ENCODE measurements at regions not wholly inside any gene's neighbourhood (a gene's known extent, or its start where the extent isn't known, plus 50 kb on each side); places are given as distances from the start of the nearest gene placed in this dataset.

DNA sequence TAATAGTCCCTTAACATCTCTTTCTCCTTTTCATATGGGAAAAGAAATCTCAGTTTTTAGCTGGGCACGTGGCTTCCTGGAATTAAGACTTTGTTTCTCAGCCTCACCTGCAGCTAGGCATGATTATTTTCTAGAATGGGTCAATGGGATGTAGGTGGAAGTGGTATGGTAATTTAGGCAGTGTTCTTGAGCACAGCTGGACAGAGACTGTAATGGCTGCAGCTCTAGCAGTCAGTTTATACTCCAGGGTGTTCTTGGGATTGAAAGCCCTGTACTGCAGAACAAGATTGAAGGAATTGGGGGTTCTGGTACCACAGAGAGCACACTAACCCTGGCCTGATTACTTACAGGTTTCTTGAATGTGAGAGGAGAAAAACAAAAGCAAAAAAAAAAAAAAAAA is 455.9 kb upstream of the ZNF608 start:
- DNase-seq (ENCODE audit: low spot score), result no peak

DNA sequence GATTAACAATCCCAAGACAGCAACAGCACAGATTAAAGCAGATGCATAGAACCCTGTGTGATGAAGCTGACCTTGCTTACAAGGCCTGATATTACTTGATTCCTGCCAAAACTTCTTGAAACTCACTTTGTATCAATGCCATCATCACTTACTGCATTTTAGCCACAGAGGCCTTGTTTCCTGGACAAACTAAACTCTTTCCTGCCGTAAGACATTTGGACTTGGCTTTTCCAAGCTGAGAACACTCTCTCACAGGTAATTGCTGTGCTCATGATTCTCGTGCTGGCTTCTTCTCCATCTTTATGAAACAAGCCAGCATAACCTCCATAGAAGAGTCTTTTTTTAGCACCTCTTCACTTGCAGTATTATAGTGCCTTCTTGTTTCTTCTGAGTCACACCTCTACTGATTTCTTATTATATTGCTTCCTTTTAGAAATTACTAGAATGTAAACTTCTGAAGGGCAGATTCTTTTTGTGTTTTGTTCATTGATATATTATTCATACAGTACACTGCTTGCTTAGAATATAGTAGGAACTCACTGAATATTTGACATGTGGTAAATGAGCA is 456.5 kb upstream of the ZNF608 start:
- no peak for DNase-seq (ENCODE audit: low spot score)

DNA sequence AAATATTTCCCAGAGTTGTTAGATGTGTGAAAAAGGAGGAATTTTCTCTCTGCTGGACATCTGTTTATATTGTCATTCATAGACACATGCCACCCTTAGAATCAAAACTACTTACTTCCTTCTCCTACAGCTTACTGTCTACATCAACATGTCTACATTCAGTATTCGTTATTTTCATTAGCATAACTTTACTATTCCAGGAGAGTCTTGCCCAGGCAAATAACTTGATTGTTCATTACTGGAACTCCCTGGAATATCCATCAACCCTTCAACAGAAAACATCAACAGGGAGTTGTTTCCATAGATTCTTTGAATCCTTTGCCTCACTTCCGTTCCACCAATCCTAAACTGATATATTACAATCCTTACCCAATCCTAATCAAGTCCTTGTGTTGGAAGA is 457.5 kb upstream of the ZNF608 start:
- no peak for DNase-seq (ENCODE audit: low spot score)

DNA sequence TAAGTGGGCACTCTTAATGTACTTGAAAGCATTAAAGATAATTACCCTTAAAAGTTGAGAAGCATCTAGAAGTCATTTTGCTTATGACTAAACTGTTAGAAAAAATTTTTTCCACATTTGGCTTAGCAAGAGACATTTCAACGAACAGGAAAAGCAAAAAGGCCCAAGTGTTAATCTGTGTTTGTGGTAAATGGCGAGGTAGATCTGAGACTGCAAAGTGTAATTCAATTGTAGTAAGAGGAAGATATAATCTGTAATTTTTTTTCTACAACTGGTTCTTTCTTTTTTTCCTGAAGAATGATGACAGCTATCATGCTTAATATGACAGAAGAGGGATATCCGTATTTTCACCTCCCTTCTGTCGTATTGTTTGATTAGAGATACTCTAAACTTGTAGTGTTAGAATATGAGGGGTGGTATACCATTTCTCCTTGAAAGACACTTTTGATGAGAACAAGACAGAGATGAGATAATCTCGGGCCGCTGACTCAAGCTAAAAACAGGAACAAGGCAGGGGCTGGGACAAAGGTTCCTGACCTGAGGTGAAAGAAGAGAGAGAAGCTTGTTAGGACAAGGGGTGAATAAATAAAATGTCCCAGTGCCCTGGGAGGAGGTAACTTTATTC is 459.3 kb upstream of the ZNF608 start:
- no peak for DNase-seq (ENCODE audit: low spot score)

DNA sequence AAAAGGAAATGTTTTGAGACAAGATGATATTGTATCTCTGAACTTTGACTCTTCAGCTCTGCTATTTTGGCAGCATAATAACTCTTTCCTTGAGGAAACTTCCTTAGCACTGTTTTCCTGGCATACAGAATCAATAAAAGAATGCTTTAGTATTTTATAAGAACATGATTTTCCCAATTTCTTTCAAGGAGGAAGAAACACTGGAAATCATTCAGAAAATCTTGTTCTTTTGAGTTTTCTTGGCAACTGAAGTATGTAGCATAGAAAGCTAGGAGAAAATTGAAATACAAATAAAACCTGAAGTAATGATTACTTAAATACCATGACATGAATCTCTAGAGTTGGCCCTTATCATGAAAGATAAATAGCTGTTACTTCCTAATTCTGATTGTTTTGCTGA is 461.4 kb upstream of the ZNF608 start:
- no peak for DNase-seq (ENCODE audit: low spot score)

DNA sequence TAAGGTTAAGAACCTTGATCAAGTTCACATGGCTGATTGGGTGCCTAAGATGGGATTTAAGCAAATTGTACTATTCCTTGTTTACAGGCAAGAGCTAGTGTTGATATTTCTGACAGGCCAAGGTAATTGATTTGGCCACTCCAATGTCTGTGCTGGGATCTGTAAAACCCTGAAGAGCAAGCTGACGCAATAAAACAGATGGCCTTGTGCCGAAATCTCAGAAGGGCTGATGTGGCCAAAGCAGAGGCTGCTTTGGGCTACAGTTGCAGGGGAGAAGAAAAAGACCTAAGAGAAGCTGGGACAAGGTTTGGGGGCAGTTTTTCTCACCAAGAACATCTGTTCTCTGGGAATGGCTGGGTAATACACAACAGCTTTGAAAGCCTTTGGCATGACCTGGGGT is 463.2 kb upstream of the ZNF608 start:
- DNase-seq (ENCODE audit: low spot score), result no peak

DNA sequence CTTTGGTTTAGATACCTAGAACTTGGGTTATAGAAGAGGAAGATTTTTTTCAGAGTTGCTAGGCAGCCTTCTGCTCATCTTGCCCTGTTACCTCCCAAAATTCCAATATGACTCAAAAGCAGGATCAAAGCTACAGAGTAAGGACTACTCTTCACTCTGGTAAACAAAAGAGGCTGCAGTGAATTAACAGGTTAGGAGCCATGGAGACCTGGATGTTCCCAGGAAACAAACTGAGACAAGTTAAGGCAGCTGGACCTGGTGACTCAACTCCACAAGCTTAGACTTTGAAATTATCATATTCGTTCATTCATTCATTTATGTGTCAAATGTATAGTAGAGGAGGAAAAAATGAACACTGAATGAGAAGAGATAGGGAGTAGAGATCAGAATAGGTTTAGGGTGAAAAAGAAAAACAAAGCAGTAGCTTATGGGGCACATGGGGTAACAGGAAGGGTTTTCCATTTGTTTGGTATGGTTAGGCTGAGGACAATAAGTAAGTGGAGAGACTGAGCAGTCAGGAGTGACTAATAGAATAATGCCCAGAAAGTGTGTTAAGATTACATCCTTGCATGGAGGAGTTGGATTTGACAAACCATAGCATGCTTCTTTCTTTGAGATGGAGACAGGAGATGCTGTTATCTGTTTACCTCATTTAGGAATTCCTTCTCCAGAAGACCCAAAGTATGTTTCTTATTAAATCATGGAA is 464.0 kb upstream of the ZNF608 start:
- no peak for DNase-seq (ENCODE audit: low spot score)

DNA sequence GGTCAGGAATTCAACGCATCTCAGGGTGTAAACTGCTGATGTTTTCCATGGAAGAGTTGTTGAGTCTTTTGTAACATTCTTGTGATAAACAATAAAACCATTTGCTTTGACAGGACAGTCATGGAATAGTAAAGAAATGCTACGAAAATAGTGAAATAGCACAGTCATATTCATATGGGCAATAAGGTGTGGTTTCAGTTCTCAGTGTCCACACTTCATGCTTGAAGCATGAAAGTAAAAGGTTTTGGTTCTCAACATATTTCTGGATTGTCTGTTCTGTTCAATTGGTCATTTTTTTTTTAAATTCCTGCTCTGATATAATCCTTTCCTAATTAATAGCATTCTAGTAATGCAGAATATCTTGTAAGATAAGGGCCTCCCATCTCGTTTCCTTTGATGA is 467.6 kb upstream of the ZNF608 start:
- no peak for DNase-seq (ENCODE audit: low spot score)

DNA sequence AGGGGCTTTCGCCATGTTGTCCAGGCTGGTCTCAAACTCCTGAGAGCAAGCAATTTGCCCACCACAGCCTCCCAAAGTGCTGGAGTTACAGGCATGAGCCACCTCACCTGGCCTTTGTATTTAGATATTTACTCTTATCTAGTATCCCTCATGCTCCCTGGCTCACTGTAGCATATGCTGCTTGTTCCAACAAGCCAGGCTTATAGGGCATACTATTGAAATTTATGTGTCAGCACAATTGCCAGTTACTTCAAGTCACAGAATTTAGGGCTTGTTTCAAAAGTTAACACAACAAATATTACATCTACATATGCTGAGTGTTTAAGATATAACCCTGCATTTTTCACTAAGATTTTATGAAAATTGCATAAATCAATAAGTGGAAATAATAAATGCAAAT is 469.2 kb upstream of the ZNF608 start:
- DNase-seq (ENCODE audit: low spot score), result no peak

DNA sequence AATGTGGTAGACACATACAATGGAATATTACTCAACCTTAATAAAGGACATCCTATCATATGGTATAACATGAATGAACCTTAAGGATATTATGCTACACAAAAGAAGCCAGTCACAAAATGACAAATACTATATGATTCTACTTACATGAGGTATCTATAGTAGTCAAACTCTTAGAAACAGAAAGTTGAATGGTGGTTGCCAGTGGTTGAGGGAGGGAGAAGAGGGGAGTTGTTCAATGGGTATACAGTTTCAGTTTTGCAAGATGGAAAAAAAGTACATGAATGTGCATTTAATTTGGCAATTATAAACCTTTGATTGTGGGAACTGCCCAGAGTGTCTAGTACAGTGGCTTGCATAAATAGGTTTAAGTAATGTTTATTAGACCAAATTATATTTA is 473.3 kb upstream of the ZNF608 start:
- no peak for DNase-seq (ENCODE audit: low spot score)

DNA sequence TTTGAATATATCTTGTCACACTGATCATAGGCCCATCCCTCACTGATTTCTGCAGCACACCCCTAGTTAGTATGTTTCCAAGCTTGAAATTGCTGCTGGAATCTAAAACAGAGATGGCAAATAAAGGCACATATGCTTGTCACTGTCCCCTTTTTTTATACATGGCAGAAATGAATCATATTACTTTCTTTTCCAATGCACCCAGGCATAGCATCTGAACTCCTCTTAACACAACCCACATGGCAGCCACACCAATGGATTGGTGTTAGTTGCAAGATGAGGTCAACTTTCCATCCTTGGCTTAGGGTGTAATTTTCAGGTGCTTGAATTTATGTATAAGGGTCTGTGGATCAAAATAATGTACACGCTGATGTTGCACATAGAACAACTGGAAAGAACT is 473.8 kb upstream of the ZNF608 start:
- DNase-seq (ENCODE audit: low spot score), result no peak

DNA sequence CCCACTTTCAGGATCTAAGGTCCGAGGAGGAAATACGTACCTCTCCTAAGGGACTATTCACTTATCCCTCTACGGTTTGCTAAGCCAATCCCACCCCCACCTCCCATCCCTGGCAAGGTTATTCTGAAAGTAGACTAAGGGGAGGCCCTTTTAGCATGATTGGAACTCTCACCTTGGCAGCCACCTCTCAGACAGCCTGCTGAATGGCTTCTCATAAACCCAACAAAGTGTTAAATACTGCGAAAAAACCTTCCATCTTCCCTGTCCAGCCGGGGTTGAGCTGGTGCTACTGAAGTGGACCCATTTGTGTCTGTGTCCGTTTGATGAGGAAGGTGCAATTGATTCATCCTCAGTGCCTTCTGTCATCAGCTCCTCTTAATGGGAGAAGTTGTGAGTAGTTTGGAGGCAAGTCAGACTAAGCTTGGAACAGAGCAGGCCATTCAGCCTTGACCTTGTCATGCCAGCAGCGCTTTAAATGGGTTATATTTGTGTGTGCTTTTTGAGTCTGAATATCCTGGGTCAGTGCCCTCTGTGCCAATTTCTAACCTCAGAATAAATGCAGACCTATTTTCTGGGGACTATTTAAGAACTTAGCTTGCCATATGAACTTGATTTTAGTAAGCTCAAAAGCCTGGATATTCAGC is 476.3 kb upstream of the ZNF608 start:
- no peak for DNase-seq (ENCODE audit: low spot score)

DNA sequence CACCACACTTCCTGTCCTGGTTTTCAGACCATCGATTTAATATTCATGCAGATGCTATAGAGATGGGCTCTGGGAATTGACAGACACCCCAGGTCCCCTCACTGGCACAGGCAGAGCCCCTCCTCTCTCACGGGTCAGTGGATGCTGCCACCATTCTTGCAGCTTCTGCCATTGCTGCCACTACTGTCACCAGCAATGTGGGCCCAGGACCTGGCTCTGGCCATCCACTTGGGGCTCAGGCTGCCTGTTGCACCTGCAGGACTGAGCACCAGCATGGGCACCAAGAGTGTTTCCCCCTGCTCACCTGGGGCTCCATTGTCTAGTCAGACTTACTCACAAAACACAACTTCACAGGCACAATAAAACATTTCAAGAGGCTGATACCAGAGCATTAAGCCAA is 479.0 kb upstream of the ZNF608 start:
- DNase-seq (ENCODE audit: low spot score), result no peak

DNA sequence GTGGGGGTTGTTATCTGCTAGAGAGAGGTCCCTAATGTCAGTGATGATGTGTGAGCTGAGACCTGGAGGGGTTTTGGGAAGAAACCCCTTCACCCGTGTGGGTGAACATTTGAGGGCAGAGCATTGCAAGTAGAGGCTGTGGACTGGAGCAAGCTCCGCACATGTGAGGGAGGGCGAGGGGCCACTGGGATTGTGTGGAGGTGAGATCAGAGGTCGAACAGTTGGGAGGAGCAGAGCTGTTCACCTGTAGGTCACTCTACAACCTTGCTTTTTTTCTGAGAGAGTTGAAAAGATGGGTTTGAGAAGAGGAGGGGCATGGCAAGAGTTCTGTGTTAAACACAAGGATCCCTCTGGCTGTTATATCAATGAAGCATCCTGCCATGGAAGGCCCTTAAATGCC is 480.4 kb upstream of the ZNF608 start:
- no peak for DNase-seq (ENCODE audit: low spot score)

DNA sequence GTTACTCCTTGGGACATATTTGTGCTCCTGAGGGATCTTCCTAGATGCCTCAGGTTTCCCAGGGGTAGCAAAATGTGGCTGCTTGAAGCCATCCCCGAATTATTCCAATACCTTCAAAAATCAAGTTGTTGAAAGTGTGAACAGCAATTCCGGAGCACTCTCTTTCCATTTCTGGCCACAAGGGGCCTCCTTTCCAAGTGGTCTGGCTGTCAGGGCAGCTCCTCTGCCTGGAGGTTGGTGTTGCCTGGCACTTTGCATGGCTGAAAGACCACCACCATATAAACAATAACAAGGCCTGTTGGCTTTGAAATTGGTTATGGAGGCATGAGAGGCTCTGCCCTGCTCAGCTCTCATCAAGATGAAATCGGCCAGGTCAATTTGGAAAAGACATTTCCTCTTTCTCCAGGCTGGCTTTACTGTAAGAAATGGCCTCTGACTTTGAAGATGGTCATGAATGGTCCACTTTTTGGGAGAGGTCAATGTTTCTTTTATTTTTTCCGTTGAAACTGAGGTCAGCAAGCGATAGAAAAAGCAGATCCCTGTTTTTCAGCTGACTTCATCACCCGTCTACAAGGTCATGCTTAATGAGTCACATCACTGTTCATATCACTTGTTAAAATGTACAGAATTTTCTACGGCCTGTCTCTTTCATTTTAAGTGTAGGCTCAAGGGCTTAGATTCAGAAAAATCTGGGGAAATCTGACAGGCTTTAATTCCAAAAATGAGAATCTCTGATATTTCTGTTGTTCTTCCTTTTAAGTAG is 481.1 kb upstream of the ZNF608 start:
- DNase-seq (ENCODE audit: low spot score), result no peak

DNA sequence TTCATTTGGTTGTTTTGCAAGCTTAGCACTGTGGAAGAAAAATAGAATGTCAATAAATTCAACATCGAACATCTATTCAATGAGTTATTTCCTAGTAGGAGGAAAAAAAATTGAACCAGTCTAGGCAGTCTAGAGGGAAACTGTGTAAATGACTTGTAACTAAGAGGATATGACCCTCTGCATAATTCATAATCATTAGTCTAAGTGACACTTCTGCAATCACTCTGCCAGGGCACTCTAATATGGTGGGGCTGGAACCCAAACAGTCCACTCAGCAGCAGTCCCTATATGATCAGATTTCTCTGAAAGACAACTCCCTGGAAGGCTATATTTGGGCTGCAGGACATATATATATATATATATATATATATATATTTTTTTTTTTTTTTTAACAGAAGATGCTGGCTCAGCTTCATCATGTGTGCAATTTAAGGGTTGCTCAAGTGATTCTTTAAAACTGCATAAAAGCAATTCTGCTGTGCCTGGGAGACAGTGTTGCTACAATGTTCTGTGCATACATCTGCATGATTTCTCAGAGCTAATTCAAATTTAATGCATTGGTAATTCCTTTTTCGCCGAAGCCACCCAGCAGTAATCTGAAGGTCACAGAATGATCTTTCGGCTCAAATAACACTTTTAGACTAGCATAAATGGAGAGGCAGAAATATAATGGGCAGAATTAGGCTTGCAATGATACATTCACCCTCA is 482.1 kb upstream of the ZNF608 start:
- no peak for DNase-seq (ENCODE audit: low spot score)

DNA sequence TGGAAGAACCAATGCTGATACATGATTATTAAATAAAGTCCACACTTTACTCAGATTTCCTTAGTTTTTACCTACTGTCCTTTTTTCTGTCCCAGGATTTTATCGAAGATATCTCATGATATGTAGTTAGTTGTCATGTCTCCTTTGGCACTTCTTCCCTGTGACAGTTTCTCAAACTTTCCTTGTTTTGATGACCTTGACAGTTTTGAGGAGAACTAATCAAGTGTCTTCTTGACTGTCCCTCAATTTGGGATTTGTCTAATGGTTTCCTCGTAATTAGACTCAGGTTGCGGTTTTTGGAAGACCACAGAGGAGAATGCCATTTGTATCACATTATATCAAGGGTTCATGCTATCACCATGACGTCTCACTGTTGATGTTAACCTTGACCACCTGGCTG is 483.1 kb upstream of the ZNF608 start:
- no peak for DNase-seq (ENCODE audit: low spot score)

DNA sequence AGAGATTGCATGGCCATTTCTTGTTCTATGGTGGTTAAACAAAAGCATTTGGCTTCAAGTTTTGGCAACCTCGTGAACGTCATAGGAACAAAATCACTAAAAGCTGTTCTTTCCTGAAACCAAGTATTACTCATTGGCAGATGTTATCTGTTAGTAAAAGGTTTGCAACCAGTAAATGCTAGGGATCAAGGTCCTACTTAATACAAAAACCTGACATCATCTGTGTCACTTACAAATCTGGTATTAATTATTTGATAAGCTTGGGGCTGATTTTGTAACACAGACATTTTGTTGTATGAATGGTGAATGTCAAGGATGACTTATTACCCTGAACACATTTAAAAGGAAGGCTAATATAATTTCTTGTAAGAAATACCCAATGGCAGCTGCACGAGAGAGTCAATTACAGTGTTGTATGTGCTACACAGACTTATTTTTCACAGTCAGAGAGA is 486.4 kb upstream of the ZNF608 start:
- no peak for DNase-seq (ENCODE audit: low spot score)

DNA sequence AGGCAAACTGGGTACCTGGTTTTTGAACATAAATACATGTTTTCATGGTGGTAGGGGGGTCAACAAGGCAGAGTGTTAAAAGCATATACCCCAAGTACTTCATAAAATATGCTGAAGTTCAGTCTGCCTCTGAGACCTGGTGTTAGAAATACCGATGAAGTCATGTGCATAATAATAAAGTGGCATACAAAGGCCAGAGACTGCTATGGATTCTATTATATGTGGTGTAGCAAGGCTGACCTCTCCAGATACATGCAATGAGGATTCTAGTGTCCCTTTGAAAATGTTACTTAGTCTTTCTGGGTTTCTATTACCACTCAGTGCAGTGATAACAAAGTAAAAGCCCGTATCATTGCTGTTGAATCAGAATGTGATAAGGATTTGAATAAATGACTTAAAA is 487.5 kb upstream of the ZNF608 start:
- DNase-seq (ENCODE audit: low spot score), result no peak

DNA sequence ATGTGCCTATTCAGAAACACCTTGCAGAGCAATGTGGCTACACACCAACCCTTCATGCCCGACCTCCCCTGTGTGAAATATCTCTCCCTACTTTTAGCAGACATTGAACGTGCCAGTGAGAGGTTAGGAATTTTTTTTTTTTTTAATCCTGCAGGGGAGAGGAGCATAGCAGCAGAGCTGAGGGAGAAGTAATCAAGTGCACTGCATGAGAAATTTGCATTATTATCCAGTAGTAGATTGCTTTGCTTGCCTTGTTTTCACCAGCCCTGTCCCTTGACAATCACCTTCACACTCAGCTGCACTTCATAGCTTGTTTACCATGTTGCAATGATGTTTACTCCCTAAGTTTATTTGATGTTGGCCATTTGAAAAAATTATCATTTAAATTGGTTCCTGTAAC is 489.6 kb upstream of the ZNF608 start:
- no peak for DNase-seq (ENCODE audit: low spot score)

DNA sequence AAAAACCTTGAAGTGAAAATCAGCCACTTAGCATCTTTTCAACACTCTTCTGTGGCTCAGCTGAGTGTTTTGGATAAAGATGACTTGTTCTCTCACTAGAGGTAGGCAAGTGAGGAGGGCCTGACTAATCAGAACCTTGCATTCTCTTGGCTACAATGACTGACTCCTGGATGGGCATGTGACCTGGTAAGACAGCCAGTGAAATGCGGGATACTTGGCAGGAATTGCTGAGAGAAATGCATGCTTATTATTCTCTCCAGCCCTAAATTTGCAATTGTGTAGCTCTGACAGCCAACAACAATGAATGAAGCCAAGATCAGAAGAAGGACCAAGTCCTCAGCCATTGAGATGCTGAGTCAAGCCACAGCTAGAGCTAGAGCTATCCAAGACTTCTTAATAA is 490.5 kb upstream of the ZNF608 start:
- no peak for DNase-seq (ENCODE audit: low spot score)

DNA sequence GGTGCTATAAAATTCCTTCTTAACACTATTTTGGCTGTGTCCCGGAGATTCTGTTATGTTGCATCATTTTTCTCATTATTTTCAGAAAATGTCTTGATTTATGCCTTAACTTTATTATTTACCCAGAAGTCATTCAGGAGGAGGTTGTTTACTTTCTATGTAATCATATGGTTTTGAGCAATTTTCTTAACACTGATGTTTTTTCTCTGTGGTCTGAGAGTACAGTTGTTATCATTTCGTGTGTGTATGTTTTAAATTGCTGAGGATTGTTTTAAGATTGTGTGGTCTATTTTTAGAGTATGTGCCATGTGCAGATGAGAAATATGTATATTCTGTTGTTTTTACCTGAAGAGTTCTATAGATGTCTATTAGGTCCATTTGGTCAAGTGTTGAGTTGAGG is 498.1 kb upstream of the ZNF608 start:
- no peak for DNase-seq (ENCODE audit: low spot score)
